ENCODE measurements at regions not wholly inside any gene's neighbourhood (a gene's known extent, or its start where the extent isn't known, plus 50 kb on each side); places are given as distances from the start of the nearest gene placed in this dataset.

DNA sequence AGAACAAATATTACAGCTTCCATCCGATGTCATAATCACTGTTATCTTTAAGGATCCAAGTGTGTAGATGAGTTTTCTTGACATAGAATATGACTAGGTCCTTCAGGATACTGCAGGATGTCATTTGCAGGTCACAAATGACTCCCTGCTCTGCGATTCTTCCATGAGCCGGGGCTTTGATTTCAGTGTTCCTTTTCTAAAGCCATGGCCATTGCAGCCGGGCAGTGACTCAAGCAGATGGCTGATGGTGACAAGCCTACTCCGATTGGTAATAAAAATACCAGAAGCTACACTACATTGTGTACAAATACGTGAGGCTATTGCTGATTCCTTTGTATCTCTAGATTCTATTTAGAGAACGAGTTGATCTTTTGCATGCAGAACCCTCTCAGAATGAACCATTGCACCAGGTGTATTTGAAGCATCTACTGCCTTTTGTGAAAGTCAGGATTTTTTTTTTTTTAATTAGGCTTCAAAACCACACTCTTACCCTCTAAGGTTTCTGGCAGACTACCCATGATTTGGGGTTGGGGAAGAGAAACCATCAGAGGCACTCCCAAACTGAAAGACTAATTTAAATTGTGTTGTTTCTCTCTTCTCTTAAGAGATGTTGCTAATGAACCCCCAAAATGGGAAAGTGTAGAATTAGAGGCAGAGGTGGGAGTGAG, 271.0 kb upstream of the ADRA1B start:
- Mint-ChIP-seq H3K27ac (no peak overlapping the region), H3K4me1 (no peaks in the 10 kb centered on the region), H3K27me3 (ENCODE audit: low read depth) (no peaks in the 10 kb centered on the region), H3K36me3 (no peaks in the 10 kb centered on the region), H3K4me3 (no peak overlapping the region), H3K9me3 (no peaks in the 10 kb centered on the region)
- TF ChIP-seq, protein P1, sequence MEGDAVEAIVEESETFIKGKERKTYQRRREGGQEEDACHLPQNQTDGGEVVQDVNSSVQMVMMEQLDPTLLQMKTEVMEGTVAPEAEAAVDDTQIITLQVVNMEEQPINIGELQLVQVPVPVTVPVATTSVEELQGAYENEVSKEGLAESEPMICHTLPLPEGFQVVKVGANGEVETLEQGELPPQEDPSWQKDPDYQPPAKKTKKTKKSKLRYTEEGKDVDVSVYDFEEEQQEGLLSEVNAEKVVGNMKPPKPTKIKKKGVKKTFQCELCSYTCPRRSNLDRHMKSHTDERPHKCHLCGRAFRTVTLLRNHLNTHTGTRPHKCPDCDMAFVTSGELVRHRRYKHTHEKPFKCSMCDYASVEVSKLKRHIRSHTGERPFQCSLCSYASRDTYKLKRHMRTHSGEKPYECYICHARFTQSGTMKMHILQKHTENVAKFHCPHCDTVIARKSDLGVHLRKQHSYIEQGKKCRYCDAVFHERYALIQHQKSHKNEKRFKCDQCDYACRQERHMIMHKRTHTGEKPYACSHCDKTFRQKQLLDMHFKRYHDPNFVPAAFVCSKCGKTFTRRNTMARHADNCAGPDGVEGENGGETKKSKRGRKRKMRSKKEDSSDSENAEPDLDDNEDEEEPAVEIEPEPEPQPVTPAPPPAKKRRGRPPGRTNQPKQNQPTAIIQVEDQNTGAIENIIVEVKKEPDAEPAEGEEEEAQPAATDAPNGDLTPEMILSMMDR (IDR thresholded peaks at IDR 0.05; ENCODE audit: unreplicated experiment): no peak
- DNase-seq (ENCODE audit: low spot score in 2 of 2, unreplicated experiment in 2 of 2): no peak

GRCh38 chr5:159650803-159651202, 265.5 kb upstream of the ADRA1B start:
- Mint-ChIP-seq H3K27ac (no peak overlapping the region), H3K4me1 (peaks cover under 1% of the 10 kb centered on the region)

DNA sequence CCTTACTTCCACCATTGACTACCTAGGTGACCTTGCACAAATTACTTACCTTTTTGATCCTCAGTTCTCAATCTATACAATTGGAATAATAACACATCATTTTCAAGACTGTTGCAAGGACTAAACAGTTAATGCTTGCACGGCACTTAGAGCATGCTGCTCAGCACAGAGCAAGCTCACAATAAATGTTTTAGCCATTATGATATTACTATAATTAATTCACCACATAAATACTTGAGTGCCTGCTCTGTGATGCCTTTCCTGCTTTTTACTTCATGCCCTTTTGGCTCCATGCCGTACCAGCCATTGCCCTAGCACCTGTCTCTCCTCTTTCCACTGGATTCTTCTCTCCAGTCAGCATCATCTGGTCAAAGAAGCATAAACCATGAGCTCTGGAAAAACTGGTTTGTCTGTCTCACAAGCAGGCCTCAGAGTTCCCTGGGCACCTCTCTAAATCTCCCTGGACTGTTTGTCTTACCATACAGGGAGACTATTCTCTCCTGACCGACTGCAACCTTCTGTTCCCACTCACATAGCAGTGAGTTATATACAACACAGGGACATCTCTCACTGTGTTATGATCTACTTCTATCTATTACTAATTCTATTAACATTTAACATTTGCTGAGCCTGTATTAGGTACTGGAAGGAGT, 260.4 kb upstream of the ADRA1B start:
- H3K36me3 Mint-ChIP-seq: no peaks in the 10 kb centered on the region
- DNase-seq (ENCODE audit: low spot score in 2 of 2, unreplicated experiment in 2 of 2): no peak
- H3K4me1 Mint-ChIP-seq: peaks cover 25% of the 10 kb centered on the region
- no peaks in the 10 kb centered on the region for H3K27me3 Mint-ChIP-seq (ENCODE audit: low read depth)
- no peak overlapping the region for H3K4me3 Mint-ChIP-seq
- H3K9me3 Mint-ChIP-seq: no peaks in the 10 kb centered on the region
- TF ChIP-seq, protein P1 (IDR thresholded peaks at IDR 0.05; ENCODE audit: unreplicated experiment): no peak
- H3K27ac Mint-ChIP-seq: peak overlapping the region; percentile 78

More at GRCh38 chr5:159650803-159651202, 265.5 kb upstream of the ADRA1B start:
- Mint-ChIP-seq H3K9me3 (no peaks in the 10 kb centered on the region), H3K27me3 (ENCODE audit: low read depth) (no peaks in the 10 kb centered on the region), H3K36me3 (no peaks in the 10 kb centered on the region), H3K4me3 (no peak overlapping the region)
- no peak for DNase-seq (ENCODE audit: low spot score in 2 of 2, unreplicated experiment in 2 of 2)
- TF ChIP-seq, protein P1 (IDR thresholded peaks at IDR 0.05; ENCODE audit: unreplicated experiment): no peak

DNA sequence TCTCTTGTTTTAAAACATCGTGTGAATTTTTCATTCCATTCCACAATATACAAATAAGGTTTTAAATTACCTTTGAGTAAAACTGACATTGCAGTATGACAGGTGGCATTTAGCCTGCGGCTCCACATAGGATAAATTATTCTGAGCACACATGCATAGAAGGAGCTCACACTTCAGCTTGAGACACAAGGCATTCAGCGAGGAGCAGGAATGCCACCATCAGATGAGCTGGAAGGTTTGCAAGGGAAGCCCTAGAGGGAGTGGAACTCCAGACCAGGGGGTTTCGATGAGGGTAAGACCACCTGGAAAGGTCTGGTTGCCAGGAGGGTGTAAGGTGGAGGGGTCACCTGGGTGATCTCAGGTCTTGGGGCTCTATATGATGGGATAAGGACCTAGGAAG, 259.0 kb upstream of the ADRA1B start:
- H3K36me3 Mint-ChIP-seq: no peaks in the 10 kb centered on the region
- no peak overlapping the region for H3K27ac Mint-ChIP-seq
- no peak overlapping the region for H3K4me3 Mint-ChIP-seq
- TF ChIP-seq, protein P1 (IDR thresholded peaks at IDR 0.05; ENCODE audit: unreplicated experiment): no peak
- H3K9me3 Mint-ChIP-seq: no peaks in the 10 kb centered on the region
- peaks cover 28% of the 10 kb centered on the region for H3K4me1 Mint-ChIP-seq
- no peaks in the 10 kb centered on the region for H3K27me3 Mint-ChIP-seq (ENCODE audit: low read depth)
- no peak for DNase-seq (ENCODE audit: low spot score in 2 of 2, unreplicated experiment in 2 of 2)

DNA sequence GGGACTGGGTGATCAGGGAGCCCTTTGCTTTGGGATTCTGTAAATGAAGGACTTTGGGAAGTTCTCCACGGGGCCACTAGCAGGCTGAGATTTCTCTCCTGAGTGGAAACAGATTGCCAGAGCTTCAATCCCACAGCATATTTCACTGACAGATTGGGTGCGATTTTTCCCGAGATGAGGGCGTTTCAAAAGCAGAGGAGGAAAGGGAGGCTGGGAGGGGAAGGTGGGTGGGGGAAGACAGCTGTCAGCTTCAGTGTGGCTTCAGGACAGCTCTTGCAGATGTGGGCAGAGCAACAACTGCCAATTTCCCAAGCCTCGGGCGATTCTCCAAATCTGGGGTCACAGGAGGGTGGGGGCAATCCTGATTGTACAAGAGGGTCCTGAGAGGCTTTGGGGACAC, 258.5 kb upstream of the ADRA1B start:
- Mint-ChIP-seq H3K36me3 (no peaks in the 10 kb centered on the region), H3K9me3 (no peaks in the 10 kb centered on the region), H3K4me1 (peaks cover 28% of the 10 kb centered on the region), H3K27ac (no peak overlapping the region), H3K27me3 (ENCODE audit: low read depth) (no peaks in the 10 kb centered on the region), H3K4me3 (no peak overlapping the region)
- no peak for DNase-seq (ENCODE audit: low spot score in 2 of 2, unreplicated experiment in 2 of 2)
- TF ChIP-seq, protein P1 (IDR thresholded peaks at IDR 0.05; ENCODE audit: unreplicated experiment): no peak

Measured in mesothelial cell of epicardium (in vitro differentiated cells).